Vagina (tissue), 2 donors: ENCODE measurements at regions not wholly inside any gene's neighbourhood (a gene's known extent, or its start where the extent isn't known, plus 50 kb on each side); places are given as distances from the start of the nearest gene placed in this dataset.

Experiments used
- POLR2A ChIP-seq, 2 donors: fragments of 450-650 bp; IDR thresholded peaks; one replicate each; pipeline ENCODE4 v1.6.1; 2017; ENCODE audit warnings: antibody characterized with exemption in 2 of 2, mild to moderate bottlenecking in 2 of 2, moderate library complexity in 2 of 2
- POLR2AphosphoS5 ChIP-seq, 2 donors: sonication (generic); formaldehyde crosslinking; IDR thresholded peaks; one replicate each; pipeline ENCODE4 v1.9.0; 2017; ENCODE audit warnings: antibody characterized with exemption in 2 of 2, mild to moderate bottlenecking in 2 of 2, low read depth in 1 of 2; ENCODE audit not compliant: insufficient read depth in 1 of 2
- TF ChIP-seq, protein P1 (sequence below), 3 experiments: fragments of 450-650 bp in 2 of 3; fragments of 200-600 bp in 1 of 3; sonication (generic) in 1 of 3; IDR thresholded peaks; one replicate each; pipeline ENCODE4 v1.5.1; 2017 to 2019; ENCODE audit warnings: antibody characterized with exemption in 3 of 3, mild to moderate bottlenecking in 2 of 3, moderate library complexity in 2 of 3

DNA sequence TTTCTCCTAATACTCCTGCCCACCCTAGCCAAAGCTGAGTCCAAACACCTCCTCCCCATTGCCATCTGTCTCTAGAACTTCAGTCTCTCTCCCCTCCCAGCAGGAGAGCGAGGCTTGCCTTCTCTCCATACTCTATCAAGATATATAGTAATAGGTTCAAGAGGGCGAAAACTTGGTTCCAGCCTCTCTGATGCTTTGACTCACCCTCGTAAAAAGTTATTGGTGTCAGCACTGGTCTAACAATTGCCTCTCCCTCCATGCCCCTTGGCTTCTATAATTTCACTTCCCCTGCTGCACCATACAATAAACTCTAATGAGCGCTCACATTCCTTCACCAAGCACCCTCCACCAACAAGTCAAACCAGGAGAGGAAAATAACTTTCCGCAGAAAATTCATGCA is 797.3 kb downstream of the BCL11A start:
- TF ChIP-seq, protein P1, sequence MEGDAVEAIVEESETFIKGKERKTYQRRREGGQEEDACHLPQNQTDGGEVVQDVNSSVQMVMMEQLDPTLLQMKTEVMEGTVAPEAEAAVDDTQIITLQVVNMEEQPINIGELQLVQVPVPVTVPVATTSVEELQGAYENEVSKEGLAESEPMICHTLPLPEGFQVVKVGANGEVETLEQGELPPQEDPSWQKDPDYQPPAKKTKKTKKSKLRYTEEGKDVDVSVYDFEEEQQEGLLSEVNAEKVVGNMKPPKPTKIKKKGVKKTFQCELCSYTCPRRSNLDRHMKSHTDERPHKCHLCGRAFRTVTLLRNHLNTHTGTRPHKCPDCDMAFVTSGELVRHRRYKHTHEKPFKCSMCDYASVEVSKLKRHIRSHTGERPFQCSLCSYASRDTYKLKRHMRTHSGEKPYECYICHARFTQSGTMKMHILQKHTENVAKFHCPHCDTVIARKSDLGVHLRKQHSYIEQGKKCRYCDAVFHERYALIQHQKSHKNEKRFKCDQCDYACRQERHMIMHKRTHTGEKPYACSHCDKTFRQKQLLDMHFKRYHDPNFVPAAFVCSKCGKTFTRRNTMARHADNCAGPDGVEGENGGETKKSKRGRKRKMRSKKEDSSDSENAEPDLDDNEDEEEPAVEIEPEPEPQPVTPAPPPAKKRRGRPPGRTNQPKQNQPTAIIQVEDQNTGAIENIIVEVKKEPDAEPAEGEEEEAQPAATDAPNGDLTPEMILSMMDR (IDR thresholded peaks at IDR 0.05) = no peak
- TF ChIP-seq POLR2AphosphoS5 (IDR thresholded peaks at IDR 0.05; ENCODE audit: insufficient read depth in 1 of 2, low read depth in 1 of 2) (no peak), POLR2A (IDR thresholded peaks at IDR 0.05) (no peak)
